HFF-Myc (cell line): ENCODE measurements at regions not wholly inside any gene's neighbourhood (a gene's known extent, or its start where the extent isn't known, plus 50 kb on each side); places are given as distances from the start of the nearest gene placed in this dataset.

Experiments
- DNase-seq: peaks from one replicate; pipeline ENCODE4 v3.0.0-alpha.2; 2011; ENCODE audit warnings: low read depth; ENCODE audit errors: extremely low read depth
- H3K4me3 ChIP-seq: replicated peaks from 2 replicates; pipeline ENCODE4 v1.5.1; 2011; ENCODE audit warnings: low read depth, mild to moderate bottlenecking, control low read depth, low read length
- CTCF ChIP-seq: IDR thresholded peaks from 2 replicates; pipeline ENCODE4 v1.5.1; 2012; ENCODE audit warnings: mild to moderate bottlenecking, low read depth, low read length, control low read depth; ENCODE audit errors: missing control alignments

GRCh38 chr11:92071660-92072059 lies 153.0 kb upstream of the FAT3 start:
- DNase-seq = no peak
- no peak for TF ChIP-seq CTCF

GRCh38 chr11:92070026-92070889 lies 154.4 kb upstream of the FAT3 start:
- no peak overlapping the region for H3K4me3 ChIP-seq
- no peak for DNase-seq
- TF ChIP-seq CTCF = no peak

More at GRCh38 chr11:92071660-92072059, 153.0 kb upstream of the FAT3 start:
- H3K4me3 ChIP-seq = no peak overlapping the region

- TF ChIP-seq CTCF = no peak
- H3K4me3 ChIP-seq = no peak overlapping the region
- no peak for DNase-seq
These were observed 157.6 kb upstream of the FAT3 start for GRCh38 chr11:92067016-92067415.

GRCh38 chr11:92061456-92062062 lies 163.1 kb upstream of the FAT3 start:
- H3K4me3 ChIP-seq = no peak overlapping the region
- DNase-seq = no peak
- TF ChIP-seq CTCF = no peak

GRCh38 chr11:92057849-92058442 lies 166.7 kb upstream of the FAT3 start:
- TF ChIP-seq CTCF = no peak
- H3K4me3 ChIP-seq = no peak overlapping the region
- no peak for DNase-seq

GRCh38 chr11:92053216-92053615 lies 171.4 kb upstream of the FAT3 start:
- TF ChIP-seq CTCF = no peak

More at GRCh38 chr11:92053216-92053615, 171.4 kb upstream of the FAT3 start:
- no peak overlapping the region for H3K4me3 ChIP-seq
- DNase-seq = no peak
